Liver (tissue), 8 donors: ENCODE measurements at regions not wholly inside any gene's neighbourhood (a gene's known extent, or its start where the extent isn't known, plus 50 kb on each side); places are given as distances from the start of the nearest gene placed in this dataset.

Experiments used
- DNase-seq: peaks from one replicate; pipeline ENCODE4 v3.0.0-alpha.2; 2017; ENCODE audit warnings: low spot score
- H3K27ac ChIP-seq, 2 donors: one replicate each; pipeline ENCODE4 v1.7.0; 2013; ENCODE audit warnings: inconsistent platforms in 2 of 2, low read length in 2 of 2, control low read depth in 1 of 2, low read depth in 1 of 2, mild to moderate bottlenecking in 1 of 2
- H3K27me3 ChIP-seq, 4 donors: one replicate each; pipeline versions ENCODE4 v1.6.1 to v1.7.0; 2013; ENCODE audit warnings: low read length in 3 of 4, inconsistent platforms in 1 of 4, mild to moderate bottlenecking in 1 of 4, moderate library complexity in 1 of 4; ENCODE audit not compliant: control insufficient read depth in 4 of 4, insufficient read depth in 4 of 4
- H3K36me3 ChIP-seq, 4 donors: one replicate each; pipeline versions ENCODE4 v1.6.1 to v1.7.0; 2013; ENCODE audit warnings: low read length in 3 of 4, mild to moderate bottlenecking in 3 of 4, low read depth in 1 of 4, moderate library complexity in 1 of 4; ENCODE audit not compliant: control insufficient read depth in 4 of 4, insufficient read depth in 3 of 4
- H3K4me1 ChIP-seq, 4 donors: one replicate each; pipeline versions ENCODE4 v1.6.1 to v1.7.0; 2013; ENCODE audit warnings: low read length in 3 of 4, mild to moderate bottlenecking in 3 of 4, moderate library complexity in 1 of 4; ENCODE audit not compliant: control insufficient read depth in 4 of 4, insufficient read depth in 4 of 4
- H3K4me3 ChIP-seq, 3 donors: one replicate each; pipeline versions ENCODE4 v1.6.1 to v1.7.0; 2013; ENCODE audit warnings: low read length in 3 of 3, control low read depth in 1 of 3, low read depth in 1 of 3, mild to moderate bottlenecking in 1 of 3
- H3K9ac ChIP-seq, 2 donors: one replicate each; pipeline ENCODE4 v1.7.0; 2013; ENCODE audit warnings: low read length in 2 of 2, mild to moderate bottlenecking in 2 of 2, moderate library complexity in 2 of 2, control low read depth in 1 of 2, low read depth in 1 of 2
- H3K9me3 ChIP-seq, 4 donors: one replicate each; pipeline versions ENCODE4 v1.6.1 to v1.7.0; 2013; ENCODE audit warnings: low read length in 3 of 4; ENCODE audit not compliant: control insufficient read depth in 4 of 4
- CTCF ChIP-seq: fragments of 150-350 bp; IDR thresholded peaks from 2 replicates; pipeline ENCODE4 v1.5.1; 2017; ENCODE audit warnings: improper control_type of control experiment, low read depth, low read length; ENCODE audit not compliant: missing input control
- EGR1 ChIP-seq, 2 donors: IDR thresholded peaks; 2 replicates each; pipeline ENCODE4 v1.6.1; 2016 to 2018; ENCODE audit warnings: antibody characterized with exemption in 2 of 2, low read depth in 2 of 2
- FOXA1 ChIP-seq: IDR thresholded peaks from 2 replicates; pipeline ENCODE4 v1.6.1; 2016; ENCODE audit warnings: antibody characterized with exemption
- FOXA2 ChIP-seq: IDR thresholded peaks from 2 replicates; pipeline ENCODE4 v1.6.1; 2016; ENCODE audit warnings: antibody characterized with exemption
- HNF4A ChIP-seq, 2 donors: conservative IDR thresholded peaks; 2 replicates each; pipeline ENCODE4 v1.6.1; 2016; ENCODE audit warnings: antibody characterized with exemption in 2 of 2, mild to moderate bottlenecking in 2 of 2
- HNF4G ChIP-seq: IDR thresholded peaks from 2 replicates; pipeline ENCODE4 v1.6.1; 2016; ENCODE audit warnings: antibody characterized with exemption
- NR2F2 ChIP-seq: IDR thresholded peaks from 2 replicates; pipeline ENCODE4 v1.6.1; 2016; ENCODE audit warnings: antibody characterized with exemption
- REST ChIP-seq: IDR thresholded peaks from 2 replicates; pipeline ENCODE4 v1.6.1; 2016; ENCODE audit warnings: antibody characterized with exemption, mild to moderate bottlenecking
- SP1 ChIP-seq: IDR thresholded peaks from 2 replicates; pipeline ENCODE4 v1.6.1; 2018; ENCODE audit warnings: antibody characterized with exemption, mild to moderate bottlenecking
- TAF1 ChIP-seq: conservative IDR thresholded peaks from 2 replicates; pipeline ENCODE4 v1.6.1; 2016; ENCODE audit warnings: antibody characterized with exemption, mild to moderate bottlenecking
- WGBS: extraction: QIAGEN DNeasy Blood & Tissue Kit; methylation state at CpG from one replicate; pipeline ENCODE4 v1.1.7; 2013; 5-methylcytosine and 5-hydroxymethylcytosine counted together
- TF ChIP-seq, protein P1 (sequence below): IDR thresholded peaks from 2 replicates; pipeline ENCODE4 v1.6.1; 2016; ENCODE audit warnings: antibody characterized with exemption
- TF ChIP-seq, protein P2 (sequence below): IDR thresholded peaks from 2 replicates; pipeline ENCODE4 v1.6.1; 2016; ENCODE audit warnings: antibody characterized with exemption
- donor health status: healthy.
- donor health status: healthy.
- donor health status: healthy.
- donor health status: healthy.
- donor health status: healthy.

DNA sequence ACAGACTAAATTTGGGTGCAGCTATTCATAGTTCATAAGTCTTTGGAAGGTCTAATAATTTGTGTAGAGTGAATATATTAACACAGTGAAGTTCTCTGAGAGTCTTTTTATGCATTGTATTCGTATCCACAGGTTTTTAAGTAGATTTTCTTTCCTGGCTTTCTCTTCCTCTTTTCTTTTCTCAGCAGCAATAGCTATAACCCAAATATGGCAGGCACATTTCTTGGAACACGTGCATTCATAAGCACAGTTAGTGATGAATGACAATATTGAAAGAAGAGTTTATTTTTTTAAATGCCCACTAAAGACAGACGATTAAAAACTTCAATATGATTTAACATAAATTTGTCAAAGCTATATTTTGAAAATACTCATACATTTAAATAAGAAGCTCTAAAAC lies 220.5 kb upstream of the MBL2 start:
- no peak overlapping the region for H3K27ac ChIP-seq
- H3K9ac ChIP-seq, result no peak overlapping the region
- 88% methylated on average over 3 of the region's 3 CpGs for WGBS
- H3K27me3 ChIP-seq, result no peaks in the 10 kb centered on the region
- no peaks in the 10 kb centered on the region for H3K36me3 ChIP-seq
- no peaks in the 10 kb centered on the region for H3K9me3 ChIP-seq
- TF ChIP-seq FOXA1 (no peak), NR2F2 (no peak), FOXA2 (no peak), REST (no peak), TAF1 (no peak), SP1 (no peak), HNF4G (no peak), CTCF (no peak), HNF4A (conservative IDR thresholded peaks at IDR 0.05) (no peak), EGR1 (IDR thresholded peaks at IDR 0.05; ENCODE audit: low read depth in 2 of 2) (no peak)
- TF ChIP-seq, protein P1, sequence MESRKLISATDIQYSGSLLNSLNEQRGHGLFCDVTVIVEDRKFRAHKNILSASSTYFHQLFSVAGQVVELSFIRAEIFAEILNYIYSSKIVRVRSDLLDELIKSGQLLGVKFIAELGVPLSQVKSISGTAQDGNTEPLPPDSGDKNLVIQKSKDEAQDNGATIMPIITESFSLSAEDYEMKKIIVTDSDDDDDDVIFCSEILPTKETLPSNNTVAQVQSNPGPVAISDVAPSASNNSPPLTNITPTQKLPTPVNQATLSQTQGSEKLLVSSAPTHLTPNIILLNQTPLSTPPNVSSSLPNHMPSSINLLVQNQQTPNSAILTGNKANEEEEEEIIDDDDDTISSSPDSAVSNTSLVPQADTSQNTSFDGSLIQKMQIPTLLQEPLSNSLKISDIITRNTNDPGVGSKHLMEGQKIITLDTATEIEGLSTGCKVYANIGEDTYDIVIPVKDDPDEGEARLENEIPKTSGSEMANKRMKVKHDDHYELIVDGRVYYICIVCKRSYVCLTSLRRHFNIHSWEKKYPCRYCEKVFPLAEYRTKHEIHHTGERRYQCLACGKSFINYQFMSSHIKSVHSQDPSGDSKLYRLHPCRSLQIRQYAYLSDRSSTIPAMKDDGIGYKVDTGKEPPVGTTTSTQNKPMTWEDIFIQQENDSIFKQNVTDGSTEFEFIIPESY, result no peak
- TF ChIP-seq, protein P2, sequence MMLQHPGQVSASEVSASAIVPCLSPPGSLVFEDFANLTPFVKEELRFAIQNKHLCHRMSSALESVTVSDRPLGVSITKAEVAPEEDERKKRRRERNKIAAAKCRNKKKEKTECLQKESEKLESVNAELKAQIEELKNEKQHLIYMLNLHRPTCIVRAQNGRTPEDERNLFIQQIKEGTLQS, result no peak
- no peak overlapping the region for H3K4me3 ChIP-seq
- no peak for DNase-seq
- H3K4me1 ChIP-seq, result no peaks in the 10 kb centered on the region

DNA sequence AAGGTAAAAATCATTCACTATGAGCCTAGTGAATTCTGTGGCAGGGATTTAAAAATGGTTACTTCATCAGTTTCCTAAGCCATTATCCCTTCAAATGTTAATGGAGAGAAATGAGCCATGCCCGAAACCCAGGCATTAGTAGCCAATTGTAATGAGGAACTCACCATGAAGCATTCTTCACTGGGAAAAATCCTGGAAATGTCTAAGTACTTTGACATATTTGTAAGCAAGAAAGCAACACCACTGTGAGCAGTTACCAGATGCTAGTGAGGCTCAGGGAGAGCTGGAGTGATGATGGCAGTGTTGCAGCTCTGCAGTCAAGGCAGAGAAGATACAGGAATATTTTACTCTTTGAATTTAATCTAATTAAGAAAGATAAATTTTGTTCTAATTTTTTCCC lies 220.0 kb upstream of the MBL2 start:
- TF ChIP-seq, protein P1, result no peak
- TF ChIP-seq EGR1 (IDR thresholded peaks at IDR 0.05; ENCODE audit: low read depth in 2 of 2) (no peak), FOXA2 (no peak), FOXA1 (no peak), SP1 (no peak)
- TF ChIP-seq, protein P2, result no peak
- no peaks in the 10 kb centered on the region for H3K36me3 ChIP-seq
- no peaks in the 10 kb centered on the region for H3K9me3 ChIP-seq
- 95% methylated on average over 1 of the region's 1 CpG for WGBS
- no peak for DNase-seq
- H3K27me3 ChIP-seq, result no peaks in the 10 kb centered on the region
- H3K4me3 ChIP-seq, result no peak overlapping the region
- no peak overlapping the region for H3K9ac ChIP-seq
- no peaks in the 10 kb centered on the region for H3K4me1 ChIP-seq
- no peak overlapping the region for H3K27ac ChIP-seq
